Testis (tissue), 2 donors: ENCODE measurements at regions not wholly inside any gene's neighbourhood (a gene's known extent, or its start where the extent isn't known, plus 50 kb on each side); places are given as distances from the start of the nearest gene placed in this dataset.

Source experiments
- DNase-seq: peaks from one replicate; pipeline ENCODE4 v3.0.0-alpha.2; 2019
- H3K27ac ChIP-seq, 2 donors: fragments of 200-600 bp; sonication (generic); one replicate each; pipeline ENCODE4 v1.5.1; 2019
- H3K27me3 ChIP-seq: fragments of 200-600 bp; sonication (generic); one replicate; pipeline ENCODE4 v1.5.1; 2019
- H3K36me3 ChIP-seq: fragments of 200-600 bp; sonication (generic); one replicate; pipeline ENCODE4 v1.5.1; 2017; ENCODE audit warnings: low read depth; ENCODE audit errors: missing control alignments
- H3K4me1 ChIP-seq: fragments of 200-600 bp; sonication (generic); one replicate; pipeline ENCODE4 v1.5.1; 2019
- H3K4me3 ChIP-seq, 2 donors: fragments of 200-600 bp; sonication (generic); one replicate each; pipeline ENCODE4 v1.5.1; 2017 to 2019
- H3K9me3 ChIP-seq: fragments of 200-600 bp; sonication (generic); one replicate; pipeline ENCODE4 v1.5.1; 2017
- CTCF ChIP-seq, 3 experiments: fragments of 450-650 bp in 2 of 3; fragments of 200-600 bp in 1 of 3; sonication (generic) in 1 of 3; IDR thresholded peaks; one replicate each; pipeline ENCODE4 v1.5.1; 2016 to 2019; ENCODE audit warnings: antibody characterized with exemption in 3 of 3, mild to moderate bottlenecking in 2 of 3, moderate library complexity in 1 of 3
- POLR2A ChIP-seq: fragments of 450-650 bp; IDR thresholded peaks from one replicate; pipeline ENCODE4 v1.6.1; 2017; ENCODE audit warnings: antibody characterized with exemption, mild to moderate bottlenecking, moderate library complexity
- WGBS, 2 donors: methylation state at CpG; one replicate each; pipeline ENCODE4 v1.1.5; 2018; 5-methylcytosine and 5-hydroxymethylcytosine counted together
- intact Hi-C: fragments of 100-400 bp; cut with DNase I; formaldehyde crosslinking; loops from one replicate; pipeline ENCODE4 v1.15.1; 2023; ENCODE audit warnings: low total_unique reads

GRCh38 chr5:60209146-60209840 lies 315.8 kb upstream of the PDE4D start:
- Histone ChIP-seq H3K27me3 (no peaks in the 10 kb centered on the region), H3K36me3 (no peaks in the 10 kb centered on the region), H3K9me3 (no peaks in the 10 kb centered on the region), H3K27ac (no peak overlapping the region), H3K4me1 (no peaks in the 10 kb centered on the region), H3K4me3 (no peak overlapping the region)
- no peak for DNase-seq
- intact Hi-C loops: no loop called here
- 44 to 53% methylated on average over 5 of the region's 5 CpGs for WGBS, 2 donors
- TF ChIP-seq POLR2A: no peak

DNA sequence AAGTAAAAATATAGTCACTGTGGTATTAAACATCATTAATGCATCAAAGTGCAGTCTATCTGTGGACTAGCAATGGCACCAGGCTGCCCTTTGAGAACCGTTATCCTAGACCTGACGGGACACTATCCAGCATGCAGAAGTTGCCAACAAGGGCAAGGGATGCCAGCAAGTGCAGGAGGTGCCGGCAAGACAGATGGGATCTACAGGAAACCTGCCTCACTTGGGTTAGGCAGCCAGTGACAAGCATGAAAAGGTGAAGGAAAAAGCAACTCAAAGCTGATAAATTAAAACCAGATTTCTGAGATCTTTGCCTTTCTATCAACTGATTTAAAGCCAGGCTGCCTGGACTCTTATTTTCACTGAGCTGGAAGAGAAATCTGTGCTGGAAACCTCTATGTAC lies 315.2 kb upstream of the PDE4D start:
- no peaks in the 10 kb centered on the region for H3K36me3 ChIP-seq
- TF ChIP-seq POLR2A (no peak), CTCF (IDR thresholded peaks at IDR 0.05) (no peak)
- H3K27ac ChIP-seq: no peak overlapping the region
- no peaks in the 10 kb centered on the region for H3K4me1 ChIP-seq
- no peaks in the 10 kb centered on the region for H3K27me3 ChIP-seq
- no peak overlapping the region for H3K4me3 ChIP-seq
- intact Hi-C loops: no loop called here
- no peaks in the 10 kb centered on the region for H3K9me3 ChIP-seq
- WGBS, 2 donors: 49 to 59% methylated on average over 3 of the region's 3 CpGs
- DNase-seq: no peak

DNA sequence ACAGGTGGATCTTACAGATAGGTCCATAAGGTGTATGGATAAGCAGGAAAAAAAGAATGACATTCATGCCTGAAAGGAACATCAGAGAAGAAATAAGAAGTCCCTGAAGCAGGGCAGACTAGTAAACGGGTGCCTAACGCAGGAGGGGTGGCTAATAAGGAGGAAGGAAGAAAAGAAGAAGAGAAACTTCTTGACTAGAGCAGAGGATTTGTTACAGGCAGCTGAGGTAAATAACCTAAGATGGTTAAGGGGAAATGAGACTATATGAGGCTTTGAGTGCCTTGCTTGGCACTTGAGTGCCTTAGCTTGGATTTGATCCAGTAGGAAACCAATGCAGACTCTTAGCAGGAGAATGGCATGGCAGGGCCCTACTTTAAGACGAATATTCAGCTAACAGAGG lies 313.5 kb upstream of the PDE4D start:
- Histone ChIP-seq H3K27ac (no peak overlapping the region), H3K4me1 (no peaks in the 10 kb centered on the region), H3K27me3 (no peaks in the 10 kb centered on the region), H3K9me3 (no peaks in the 10 kb centered on the region), H3K4me3 (no peak overlapping the region), H3K36me3 (no peaks in the 10 kb centered on the region)
- TF ChIP-seq POLR2A (no peak), CTCF (IDR thresholded peaks at IDR 0.05) (no peak)
- 65 to 73% methylated on average over 3 of the region's 3 CpGs for WGBS, 2 donors
- intact Hi-C loops: no loop called here
- DNase-seq: no peak

DNA sequence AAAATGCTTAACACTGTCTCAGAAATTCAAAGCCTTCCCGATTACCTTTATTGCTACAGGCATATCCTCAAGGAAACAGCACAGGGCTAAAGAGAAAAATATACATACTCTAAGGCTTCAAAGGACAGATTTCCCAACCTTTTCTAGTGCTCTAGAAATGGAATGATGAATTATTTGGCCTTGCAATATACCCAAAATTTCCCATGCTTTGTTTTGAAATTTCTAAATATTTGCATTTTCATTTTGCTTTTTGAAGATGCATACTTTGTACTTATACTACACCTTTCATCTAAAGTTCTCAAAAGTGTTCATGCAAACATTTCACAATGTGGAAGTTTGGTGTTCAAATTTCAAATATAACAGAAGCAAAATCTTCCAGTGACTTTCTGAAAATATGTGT lies 312.7 kb upstream of the PDE4D start:
- Histone ChIP-seq H3K9me3 (no peaks in the 10 kb centered on the region), H3K27me3 (no peaks in the 10 kb centered on the region), H3K4me3 (no peak overlapping the region), H3K27ac (no peak overlapping the region), H3K4me1 (no peaks in the 10 kb centered on the region), H3K36me3 (no peaks in the 10 kb centered on the region)
- WGBS, 2 donors: 75 to 76% methylated on average over 1 of the region's 1 CpG
- intact Hi-C loops: no loop called here
- DNase-seq: no peak
- TF ChIP-seq POLR2A (no peak), CTCF (IDR thresholded peaks at IDR 0.05) (no peak)

DNA sequence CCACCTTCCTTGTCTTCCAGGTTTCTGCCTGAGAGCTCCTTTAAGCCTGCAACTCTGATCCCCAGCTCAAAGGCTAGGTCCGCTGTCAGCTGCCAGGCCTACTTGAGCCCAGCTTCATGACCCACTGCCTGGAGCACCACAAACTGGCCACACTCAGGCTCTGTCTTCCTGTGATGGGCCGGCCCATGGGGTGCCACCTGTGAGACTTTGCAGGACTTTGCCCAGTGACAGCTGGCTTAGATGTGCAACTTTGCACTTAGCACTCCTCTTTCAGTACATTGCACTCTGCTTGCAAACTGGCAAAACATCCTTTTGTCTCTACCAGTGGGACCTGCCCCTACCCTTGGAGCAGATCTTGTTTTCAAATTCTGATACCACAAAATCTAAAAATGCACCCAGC lies 311.5 kb upstream of the PDE4D start:
- DNase-seq: no peak
- no peak for TF ChIP-seq CTCF (IDR thresholded peaks at IDR 0.05)
- no peak for TF ChIP-seq POLR2A
- Histone ChIP-seq H3K9me3 (no peaks in the 10 kb centered on the region), H3K4me1 (no peaks in the 10 kb centered on the region), H3K27ac (no peak overlapping the region), H3K27me3 (no peaks in the 10 kb centered on the region), H3K4me3 (no peak overlapping the region), H3K36me3 (no peaks in the 10 kb centered on the region)
- 85 to 90% methylated on average over 2 of the region's 2 CpGs for WGBS, 2 donors
- intact Hi-C loops: no loop called here
